ENCODE measurements at regions not wholly inside any gene's neighbourhood (a gene's known extent, or its start where the extent isn't known, plus 50 kb on each side); places are given as distances from the start of the nearest gene placed in this dataset.
"Not testable (repeated sequence)": the region's sequence is repeated elsewhere in the genome, so short reads cannot be mapped to it uniquely, and the experiment has no call there.

DNA sequence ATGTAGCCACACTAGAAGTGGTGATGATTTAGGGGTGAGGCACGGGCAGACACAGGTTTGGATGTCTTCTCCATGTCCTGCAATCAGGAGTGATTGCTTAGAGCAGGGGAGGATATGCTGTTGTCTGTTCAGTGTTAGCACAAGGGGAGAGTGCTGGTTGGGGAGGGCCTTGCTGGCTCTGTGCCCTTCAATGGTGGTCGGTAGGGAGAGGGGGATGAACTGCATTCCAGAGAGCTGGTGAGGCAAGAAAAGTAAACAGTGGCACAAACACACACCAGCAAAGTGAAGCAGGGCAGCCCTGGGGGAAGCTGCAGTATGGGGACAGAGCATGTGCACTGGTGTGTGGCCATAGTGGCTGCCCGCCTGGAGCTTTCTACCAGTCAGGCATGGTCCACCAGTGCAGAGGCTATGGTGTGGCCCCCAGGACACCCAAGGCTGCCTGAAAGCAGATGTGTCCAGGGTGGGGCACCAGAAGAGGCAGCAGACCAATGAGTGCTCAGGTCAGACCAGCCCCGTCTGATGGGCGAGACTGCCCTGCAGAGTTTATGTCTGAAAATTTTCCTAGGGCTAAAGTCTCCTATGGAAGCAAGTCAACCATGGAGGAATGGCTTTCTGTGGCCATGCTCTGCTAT lies 1676.9 kb downstream of the PCDH9 start:
- in situ Hi-C loops (cut with HindIII; ENCODE audit: low sequenced_read_pairs): no loop called here

DNA sequence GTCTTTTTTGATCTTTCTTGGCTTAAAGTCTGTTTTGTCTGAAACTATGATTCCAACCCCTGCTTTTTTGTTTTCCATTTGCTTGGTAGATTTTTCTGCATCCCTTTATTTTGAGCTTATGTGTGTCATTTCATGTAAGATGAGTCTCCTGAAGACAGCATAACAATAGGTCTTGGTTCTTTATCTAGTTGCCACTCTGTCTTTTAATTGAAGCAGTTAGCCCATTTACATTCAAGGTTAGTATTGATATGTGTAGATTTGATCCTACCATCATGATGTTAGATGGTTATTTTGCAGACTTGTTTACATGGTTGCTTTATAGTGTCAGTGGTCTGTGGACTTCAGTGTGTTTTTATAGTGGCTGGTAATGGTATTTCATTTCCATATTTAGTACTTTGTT lies 1678.9 kb downstream of the PCDH9 start:
- in situ Hi-C loops (cut with HindIII; ENCODE audit: low sequenced_read_pairs): no loop called here

DNA sequence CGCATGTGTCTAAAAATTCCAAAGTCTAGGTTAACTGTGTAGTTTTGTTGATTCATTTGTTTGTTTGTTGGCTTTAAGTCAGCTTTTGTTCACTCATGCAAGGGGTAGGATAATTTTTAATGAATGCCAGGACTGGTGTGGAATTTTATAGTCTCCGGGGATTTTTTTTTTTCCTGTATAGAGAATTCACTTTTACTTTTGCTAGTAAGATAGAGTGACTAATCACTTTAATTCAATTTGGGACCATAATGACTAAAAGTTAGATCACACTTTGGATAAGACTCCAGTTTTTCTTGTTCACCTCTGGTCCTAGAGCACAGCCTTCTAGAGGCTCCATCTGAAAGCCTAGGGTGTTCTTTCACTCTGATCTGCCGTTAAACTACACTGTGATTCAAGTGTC lies 1690.0 kb downstream of the PCDH9 start:
- in situ Hi-C loops (cut with HindIII; ENCODE audit: low sequenced_read_pairs): no loop called here

GRCh38 chr13:65535370-65535769 lies 1694.8 kb downstream of the PCDH9 start:
- in situ Hi-C loops (cut with HindIII; ENCODE audit: low sequenced_read_pairs): no loop called here

DNA sequence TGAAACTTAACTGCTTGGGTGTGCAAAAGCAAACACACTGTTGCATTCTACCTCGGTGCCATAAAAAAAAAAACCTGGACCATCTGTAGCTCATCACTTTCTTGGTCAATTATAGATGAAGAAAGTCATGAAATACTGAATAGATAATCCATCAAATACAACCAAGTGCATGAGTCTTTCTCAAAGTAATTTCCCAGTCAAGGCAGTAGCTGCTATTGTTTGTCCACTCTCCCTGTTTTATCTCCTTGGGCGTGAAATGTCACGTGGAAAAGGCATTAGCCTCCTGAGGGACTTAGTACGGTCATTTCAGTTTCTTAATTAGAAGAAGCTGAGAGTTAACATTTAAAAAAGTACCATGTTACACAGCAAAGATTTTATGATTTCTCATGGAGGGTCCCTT lies 1697.9 kb downstream of the PCDH9 start:
- in situ Hi-C loops (cut with HindIII; ENCODE audit: low sequenced_read_pairs): no loop called here

GRCh38 chr13:65530688-65531087 lies 1699.4 kb downstream of the PCDH9 start:
- in situ Hi-C loops (cut with HindIII; ENCODE audit: low sequenced_read_pairs): no loop called here

GRCh38 chr13:65529541-65529940 lies 1700.6 kb downstream of the PCDH9 start:
- in situ Hi-C loops (cut with HindIII; ENCODE audit: low sequenced_read_pairs): no loop called here

- in situ Hi-C loops (cut with HindIII; ENCODE audit: low sequenced_read_pairs): no loop called here
Observed at GRCh38 chr13:65508745-65509144, 1721.4 kb downstream of the PCDH9 start.

DNA sequence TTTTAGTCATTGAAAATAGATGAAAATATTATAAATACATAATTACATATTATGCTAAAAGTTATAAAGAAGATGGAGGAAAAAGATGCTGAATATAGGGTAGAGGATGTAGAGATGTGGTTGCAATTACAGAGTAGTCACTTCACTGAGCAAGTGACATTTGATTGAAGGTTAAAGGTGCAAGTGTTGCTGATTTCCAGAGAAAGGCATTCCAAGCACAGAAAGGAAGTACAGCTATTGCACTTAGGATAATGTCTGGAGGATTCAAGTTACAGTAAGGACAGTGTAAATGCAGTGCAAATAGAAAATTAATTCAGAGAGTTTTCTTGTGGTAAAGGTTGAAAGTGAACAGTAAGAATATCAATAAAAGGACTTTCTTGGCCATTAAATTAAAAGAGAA lies 1721.8 kb downstream of the PCDH9 start:
- in situ Hi-C loops (cut with HindIII; ENCODE audit: low sequenced_read_pairs): no loop called here

- in situ Hi-C loops (cut with HindIII; ENCODE audit: low sequenced_read_pairs): no loop called here
Observed at GRCh38 chr13:65505941-65506340, 1724.2 kb downstream of the PCDH9 start.

DNA sequence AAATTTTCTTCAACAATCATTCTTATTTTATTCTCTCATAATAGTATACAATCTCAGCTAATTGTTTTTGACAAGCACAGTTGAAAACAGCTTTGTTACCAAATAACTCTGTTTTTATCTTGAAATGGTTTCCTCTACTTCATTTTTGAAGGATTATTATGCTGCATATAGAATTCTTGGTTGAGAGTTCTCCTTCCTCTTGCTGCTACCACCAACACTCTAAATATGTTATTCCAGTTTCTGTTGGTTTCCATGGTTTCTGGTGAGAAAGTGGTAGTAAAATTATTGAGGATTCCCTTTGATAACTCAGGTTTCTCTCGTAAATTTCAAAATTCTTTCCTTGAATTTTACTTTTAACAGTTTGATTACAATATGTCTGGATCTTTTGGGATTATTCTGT lies 1725.9 kb downstream of the PCDH9 start:
- in situ Hi-C loops (cut with HindIII; ENCODE audit: low sequenced_read_pairs): no loop called here

GRCh38 chr13:65500481-65500880 lies 1729.7 kb downstream of the PCDH9 start:
- in situ Hi-C loops (cut with HindIII; ENCODE audit: low sequenced_read_pairs): no loop called here

DNA sequence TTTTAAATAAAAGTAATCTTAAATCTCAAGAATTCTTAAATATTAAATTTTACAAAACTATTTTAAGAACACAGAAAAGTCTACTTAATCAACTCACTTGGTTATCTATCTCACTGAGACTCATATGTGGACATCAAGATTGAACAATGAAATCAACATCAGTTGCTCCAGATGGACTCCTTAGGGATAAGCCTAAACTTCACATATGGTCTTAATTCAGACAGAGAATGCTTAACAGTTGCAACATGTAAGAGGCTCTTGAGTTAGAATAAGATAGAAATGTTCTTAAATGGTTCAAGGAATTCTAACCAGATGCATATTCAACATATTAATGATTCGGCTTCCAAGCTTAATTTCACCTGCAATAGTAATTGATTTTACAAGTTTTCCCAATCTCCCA lies 1730.9 kb downstream of the PCDH9 start:
- in situ Hi-C loops (cut with HindIII; ENCODE audit: low sequenced_read_pairs): no loop called here

GRCh38 chr13:65497265-65497664 lies 1732.9 kb downstream of the PCDH9 start:
- in situ Hi-C loops (cut with HindIII; ENCODE audit: low sequenced_read_pairs): no loop called here

DNA sequence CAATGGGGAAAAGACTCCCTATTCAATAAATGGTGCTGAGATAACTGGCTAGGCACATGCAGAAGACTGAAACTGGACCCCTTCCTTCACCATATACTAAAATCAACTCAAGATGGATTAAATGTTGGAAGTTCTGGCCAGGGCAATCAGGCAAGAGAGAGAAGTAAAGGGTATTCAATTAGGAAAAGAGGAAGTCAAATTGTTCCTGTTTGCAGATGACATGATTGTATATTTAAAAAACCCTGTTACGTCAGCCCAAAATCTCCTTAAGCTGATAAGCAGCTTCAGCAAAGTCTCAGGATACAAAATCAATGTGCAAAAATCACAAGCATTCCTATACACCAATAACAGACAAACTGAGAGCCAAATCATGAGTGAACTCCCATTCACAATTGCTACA lies 1739.4 kb downstream of the PCDH9 start:
- in situ Hi-C loops (cut with HindIII; ENCODE audit: low sequenced_read_pairs): not testable (repeated sequence)

- in situ Hi-C loops (cut with HindIII; ENCODE audit: low sequenced_read_pairs): no loop called here
Observed at GRCh38 chr13:65488606-65489005, 1741.5 kb downstream of the PCDH9 start.

- in situ Hi-C loops (cut with HindIII; ENCODE audit: low sequenced_read_pairs): no loop called here
Observed at GRCh38 chr13:65479692-65480091, 1750.4 kb downstream of the PCDH9 start.

DNA sequence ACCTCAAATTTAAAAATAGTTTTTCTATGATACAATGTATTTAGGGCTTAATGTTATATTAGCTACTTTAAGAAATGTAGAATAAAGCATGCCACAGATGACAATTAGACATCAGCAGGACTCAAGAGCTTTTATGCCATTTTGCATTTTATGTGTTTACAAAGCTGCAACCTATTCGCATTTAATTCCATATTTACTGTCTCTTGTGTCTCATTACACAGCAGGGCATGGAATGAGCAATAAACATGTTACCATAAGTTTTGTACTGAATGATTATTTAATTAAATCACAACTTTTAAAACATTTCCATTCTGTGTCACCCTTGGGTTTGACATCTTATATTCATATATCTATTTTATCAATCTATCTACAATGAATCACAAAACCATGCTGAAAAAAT lies 1756.9 kb downstream of the PCDH9 start:
- in situ Hi-C loops (cut with HindIII; ENCODE audit: low sequenced_read_pairs): no loop called here

DNA sequence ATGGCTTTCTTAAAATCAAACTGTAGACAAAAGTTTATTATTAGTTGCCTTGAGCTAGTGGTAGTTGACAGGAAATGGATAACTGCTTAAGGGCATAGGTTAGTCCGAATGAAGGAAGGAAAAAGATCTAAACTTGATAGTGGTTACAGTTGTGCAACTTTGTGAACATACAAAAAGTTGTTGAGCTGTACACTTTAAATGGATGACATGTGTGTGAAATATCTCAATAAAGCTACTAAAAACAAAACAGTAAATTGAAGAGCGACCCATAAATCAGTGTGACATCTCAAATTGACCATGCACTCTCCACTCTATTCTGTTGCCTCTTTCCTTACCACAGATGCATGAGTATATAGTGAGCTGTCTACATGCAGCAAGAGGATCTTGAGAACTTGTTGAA lies 1757.8 kb downstream of the PCDH9 start:
- in situ Hi-C loops (cut with HindIII; ENCODE audit: low sequenced_read_pairs): no loop called here

GRCh38 chr13:65470781-65471180 lies 1759.4 kb downstream of the PCDH9 start:
- in situ Hi-C loops (cut with HindIII; ENCODE audit: low sequenced_read_pairs): no loop called here

GRCh38 chr13:65468628-65469027 lies 1761.5 kb downstream of the PCDH9 start:
- in situ Hi-C loops (cut with HindIII; ENCODE audit: low sequenced_read_pairs): no loop called here

DNA sequence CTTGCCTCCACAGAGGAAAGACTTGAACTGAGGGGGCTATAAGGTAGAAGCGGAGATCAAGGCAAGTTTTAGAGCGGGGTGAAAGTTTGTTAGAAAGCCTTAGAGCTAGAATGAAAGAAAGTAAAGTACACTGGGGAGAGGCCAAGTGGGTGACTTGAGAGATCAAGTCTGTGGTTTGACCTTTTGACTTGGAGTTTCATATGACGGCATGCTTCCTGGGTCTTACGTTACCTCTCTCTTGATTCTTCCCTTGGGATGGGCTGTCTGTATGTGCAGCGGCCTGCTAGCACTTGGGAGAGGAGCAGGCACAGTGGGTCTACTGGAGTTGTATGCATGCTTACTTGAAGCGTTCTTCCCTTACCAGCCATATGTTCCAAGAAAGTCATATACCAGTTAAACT lies 1768.5 kb downstream of the PCDH9 start:
- in situ Hi-C loops (cut with HindIII; ENCODE audit: low sequenced_read_pairs): no loop called here

GRCh38 chr13:65460136-65460535 lies 1770.0 kb downstream of the PCDH9 start:
- in situ Hi-C loops (cut with HindIII; ENCODE audit: low sequenced_read_pairs): no loop called here

Data from endothelial cell of hepatic sinusoid (primary cell).